GM18909 (cell line): ENCODE measurements at regions not wholly inside any gene's neighbourhood (a gene's known extent, or its start where the extent isn't known, plus 50 kb on each side); places are given as distances from the start of the nearest gene placed in this dataset.
A peak's percentile ranks its signal among the peaks of the same experiment; 100 is the strongest.
"Not testable (repeated sequence)": the region's sequence is repeated elsewhere in the genome, so short reads cannot be mapped to it uniquely, and the experiment has no call there.

Experiments
- ATAC-seq: cut with Tn5 transposase; IDR thresholded peaks from one replicate; pipeline ENCODE4 v1.9.1; 2021; ENCODE audit warnings: mild to moderate bottlenecking; ENCODE audit not compliant: unreplicated experiment, poor library complexity

DNA sequence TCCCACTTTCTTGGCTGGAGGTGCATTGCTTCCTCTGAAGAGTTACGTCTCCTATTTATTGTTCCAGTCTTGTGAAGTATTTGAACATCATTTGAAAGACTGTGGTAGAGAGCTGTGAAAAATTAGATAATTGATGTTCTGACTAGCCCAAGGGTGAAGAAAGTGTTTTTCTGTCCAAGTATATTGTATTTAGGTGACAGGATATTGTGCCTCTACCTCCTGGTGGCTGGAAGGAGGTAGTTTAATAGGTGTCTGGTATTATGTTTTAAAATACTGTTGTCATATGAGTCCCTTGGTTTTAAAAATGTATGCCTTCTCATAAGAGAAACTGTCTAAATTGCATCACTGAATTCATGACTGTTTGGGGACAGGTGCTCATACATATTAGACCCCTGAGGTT lies 226.0 kb downstream of the SPRY1 start:
- no peak for ATAC-seq

DNA sequence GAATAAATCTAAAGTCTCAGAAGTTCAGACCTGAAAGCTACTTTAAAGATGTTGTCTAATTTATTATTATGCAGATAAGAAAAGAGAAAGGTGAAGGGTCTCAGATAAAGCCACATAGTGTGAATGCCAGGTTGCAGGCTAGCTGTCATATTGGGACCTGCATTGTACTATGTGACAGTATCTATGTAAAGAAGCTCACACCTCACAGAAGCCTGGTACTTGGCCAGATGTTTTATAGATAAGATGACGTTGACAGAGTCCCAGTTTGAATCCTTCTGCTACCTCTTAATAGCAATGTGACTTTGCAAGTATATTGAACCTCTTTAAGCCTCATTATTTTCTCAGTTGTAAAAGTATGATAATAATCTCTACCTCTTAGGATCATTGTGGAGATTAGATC lies 227.0 kb downstream of the SPRY1 start:
- ATAC-seq = no peak

DNA sequence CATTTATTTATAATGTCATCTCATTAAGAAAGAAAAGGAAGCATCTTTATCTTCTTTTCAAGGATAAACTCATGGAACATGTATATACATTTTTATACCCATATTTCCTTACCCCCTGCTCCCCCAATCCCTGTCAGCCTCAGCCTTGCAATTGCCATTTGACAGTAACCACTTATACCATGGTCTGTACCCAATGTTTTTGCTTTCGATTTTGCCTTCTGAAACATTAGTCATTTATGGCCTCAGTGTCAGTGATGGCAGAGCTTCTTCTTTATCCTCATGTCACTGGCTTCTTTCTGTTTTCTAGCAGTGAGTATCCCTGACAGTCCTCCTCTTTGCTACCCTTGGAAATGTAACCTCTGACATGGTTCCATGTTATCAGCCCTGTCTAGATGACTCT lies 228.4 kb downstream of the SPRY1 start:
- ATAC-seq = no peak

DNA sequence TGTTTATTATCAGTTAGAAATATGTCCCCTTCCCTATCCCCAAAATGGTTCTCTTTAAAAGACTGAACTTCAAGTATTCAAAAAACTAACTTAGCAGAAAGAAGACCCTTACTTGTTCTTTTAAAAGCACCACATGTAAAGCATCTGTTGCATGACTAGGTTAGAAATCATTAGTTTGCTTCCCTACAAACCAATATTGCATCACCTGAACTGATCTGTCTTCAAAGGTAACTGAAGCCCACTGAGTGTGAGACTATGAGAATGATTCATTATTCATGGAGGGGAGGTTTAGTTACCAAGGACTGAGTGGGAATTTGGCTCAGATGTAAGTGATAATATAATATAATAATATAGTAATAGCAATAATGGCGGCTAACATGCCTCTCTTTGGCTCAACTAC lies 231.7 kb downstream of the SPRY1 start:
- ATAC-seq = no peak

DNA sequence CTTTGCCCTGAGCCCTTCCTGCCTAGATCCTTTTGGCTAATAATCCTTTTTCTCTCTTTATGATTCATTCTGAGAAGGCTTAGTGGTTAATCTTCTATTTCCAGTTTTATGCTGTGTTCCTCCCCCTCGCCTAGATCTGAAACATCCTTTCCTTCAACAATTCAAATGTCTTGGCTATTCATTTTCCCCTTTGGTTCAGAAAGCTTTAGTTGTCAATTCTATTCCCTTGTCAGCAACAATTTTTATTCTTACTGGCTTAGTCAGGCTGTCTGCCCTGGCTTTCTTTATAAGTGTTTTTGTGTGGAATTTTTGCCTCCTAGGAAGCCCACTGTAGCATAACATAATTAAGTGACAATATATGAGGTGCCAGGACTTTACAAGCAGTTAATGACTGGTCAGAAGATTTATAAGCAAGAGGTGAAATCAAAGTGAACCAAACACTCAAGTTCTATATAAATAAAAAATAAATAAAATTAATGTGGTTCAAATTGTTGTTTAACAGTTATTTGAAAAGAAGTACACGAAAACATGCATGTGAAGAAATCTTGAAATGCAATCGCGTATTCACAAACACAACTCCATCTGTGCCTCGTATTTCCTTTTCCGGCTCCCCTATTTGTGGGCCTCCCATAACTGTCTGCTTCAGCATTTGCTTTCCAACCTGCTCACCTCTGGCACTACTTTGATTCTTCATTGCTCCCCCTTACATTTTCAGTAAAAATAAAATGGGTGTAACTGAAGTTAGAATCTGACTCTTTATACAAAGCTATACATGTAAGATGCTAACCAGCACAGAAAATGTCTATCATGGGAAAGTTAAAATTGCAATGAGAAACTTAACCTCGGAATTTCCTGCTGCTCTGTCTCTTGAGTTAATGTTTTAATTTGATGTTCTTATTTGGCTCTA lies 235.4 kb downstream of the SPRY1 start:
- ATAC-seq = no peak

DNA sequence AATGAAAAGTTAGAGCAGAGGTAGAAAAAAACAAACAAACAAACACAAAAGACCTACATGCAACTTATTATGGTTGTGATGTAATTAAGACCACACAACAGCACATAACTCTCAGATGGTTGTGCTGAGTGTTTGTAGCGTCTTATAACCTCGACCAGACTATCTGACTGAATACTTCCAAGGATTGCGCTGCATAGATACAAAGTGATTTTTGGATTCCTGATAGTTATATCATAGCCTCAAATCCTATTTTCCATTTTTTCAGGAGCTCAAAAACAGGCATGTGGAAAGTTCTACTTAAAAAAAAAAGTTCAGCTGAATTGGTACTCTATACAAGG lies 236.1 kb downstream of the SPRY1 start:
- ATAC-seq = no peak

DNA sequence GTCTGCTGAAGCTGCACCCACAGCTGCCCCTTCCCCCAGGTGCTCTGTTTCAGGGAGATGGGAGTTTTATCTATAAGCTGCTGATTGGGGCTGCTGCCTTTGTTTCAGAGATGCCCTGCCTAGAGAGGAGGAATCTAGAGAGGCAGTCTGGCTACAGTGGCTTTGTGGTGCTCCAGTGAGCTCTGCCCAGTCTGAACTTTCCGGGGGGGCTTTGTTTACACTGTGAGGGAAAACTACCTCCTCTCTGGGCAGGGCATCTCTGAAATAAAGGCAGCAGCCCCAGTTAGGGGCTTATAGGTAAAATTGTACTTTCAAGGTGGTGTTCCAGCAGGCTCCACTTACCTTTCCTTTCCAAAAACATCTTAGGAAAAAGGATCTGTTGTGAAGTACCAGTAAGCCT lies 242.2 kb downstream of the SPRY1 start:
- ATAC-seq = no peak

DNA sequence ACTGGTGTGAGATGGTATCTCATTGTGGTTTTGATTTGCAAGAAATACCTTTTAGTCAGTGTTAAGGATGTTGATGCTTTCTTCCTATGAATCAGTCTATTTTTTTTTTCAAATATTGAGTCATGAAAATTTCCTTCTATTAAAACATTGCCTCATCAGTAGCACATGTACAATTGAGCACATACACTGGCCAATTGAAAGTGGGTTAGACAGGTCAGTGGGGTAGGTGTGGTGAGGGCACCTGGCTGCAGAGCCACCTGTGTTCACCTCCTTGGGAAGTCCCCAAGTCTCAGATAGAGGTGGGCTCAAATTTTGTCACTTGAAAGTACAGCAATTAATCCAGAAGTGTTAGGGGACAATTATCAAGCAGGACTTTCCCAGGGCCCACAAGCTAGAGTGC lies 243.7 kb downstream of the SPRY1 start:
- no peak for ATAC-seq

DNA sequence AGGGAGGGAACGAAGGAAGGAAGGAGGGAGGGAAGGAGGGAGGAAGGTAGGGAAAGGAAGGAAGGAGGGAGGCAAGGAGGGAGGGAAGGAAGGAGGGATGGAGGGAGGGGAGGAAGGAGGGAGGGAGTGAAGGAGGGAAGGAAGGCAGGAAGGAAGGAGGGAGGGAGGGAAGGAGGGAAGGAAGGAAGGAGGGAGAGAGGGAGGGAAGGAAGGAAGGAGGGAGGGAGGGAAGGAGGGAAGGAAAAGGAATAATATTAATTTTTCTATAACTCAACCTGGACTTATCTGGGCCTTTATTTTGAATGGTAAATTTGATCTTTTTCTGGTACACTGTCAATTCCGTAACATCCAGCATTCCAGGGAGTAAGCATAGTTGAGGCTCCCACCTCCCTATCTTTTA lies 244.2 kb downstream of the SPRY1 start:
- ATAC-seq = no peak

DNA sequence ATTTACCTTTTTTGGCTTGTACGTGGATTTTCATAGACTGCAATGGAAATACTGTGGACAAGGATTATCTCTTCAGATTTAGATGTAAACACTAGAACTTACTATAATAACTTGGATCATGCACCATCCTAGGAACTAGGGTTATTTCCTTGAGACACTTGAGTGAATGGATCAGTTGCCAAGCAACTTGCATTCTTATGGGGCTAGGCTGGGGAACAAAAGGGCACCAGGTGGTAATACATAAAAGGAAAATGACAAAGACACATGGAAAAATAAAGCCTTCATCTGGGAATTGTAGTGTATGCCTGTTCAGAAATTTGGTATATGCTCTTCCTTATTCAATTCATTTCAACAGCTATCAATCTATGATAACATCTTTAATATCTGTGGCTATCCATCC lies 247.1 kb downstream of the SPRY1 start:
- no peak for ATAC-seq

DNA sequence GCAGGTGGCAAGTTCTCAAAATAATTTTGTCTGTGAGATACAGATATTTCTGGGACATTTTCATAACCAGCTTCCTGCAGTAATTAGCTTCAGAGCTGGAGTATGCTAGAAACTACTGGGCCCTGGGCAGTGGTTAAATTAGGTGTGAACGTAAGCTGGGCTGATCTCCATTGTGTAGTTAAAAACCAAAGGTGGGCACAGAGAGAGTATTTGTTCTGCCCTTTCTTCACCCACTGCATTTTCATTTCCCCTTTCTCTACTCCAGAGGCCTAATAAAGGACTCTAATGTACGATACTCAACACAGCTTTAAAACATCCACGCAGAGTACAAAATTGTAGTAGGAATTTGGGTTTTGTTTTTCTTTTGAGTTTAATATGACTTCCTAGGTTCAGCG lies 252.7 kb downstream of the SPRY1 start:
- ATAC-seq = peak; percentile 96

DNA sequence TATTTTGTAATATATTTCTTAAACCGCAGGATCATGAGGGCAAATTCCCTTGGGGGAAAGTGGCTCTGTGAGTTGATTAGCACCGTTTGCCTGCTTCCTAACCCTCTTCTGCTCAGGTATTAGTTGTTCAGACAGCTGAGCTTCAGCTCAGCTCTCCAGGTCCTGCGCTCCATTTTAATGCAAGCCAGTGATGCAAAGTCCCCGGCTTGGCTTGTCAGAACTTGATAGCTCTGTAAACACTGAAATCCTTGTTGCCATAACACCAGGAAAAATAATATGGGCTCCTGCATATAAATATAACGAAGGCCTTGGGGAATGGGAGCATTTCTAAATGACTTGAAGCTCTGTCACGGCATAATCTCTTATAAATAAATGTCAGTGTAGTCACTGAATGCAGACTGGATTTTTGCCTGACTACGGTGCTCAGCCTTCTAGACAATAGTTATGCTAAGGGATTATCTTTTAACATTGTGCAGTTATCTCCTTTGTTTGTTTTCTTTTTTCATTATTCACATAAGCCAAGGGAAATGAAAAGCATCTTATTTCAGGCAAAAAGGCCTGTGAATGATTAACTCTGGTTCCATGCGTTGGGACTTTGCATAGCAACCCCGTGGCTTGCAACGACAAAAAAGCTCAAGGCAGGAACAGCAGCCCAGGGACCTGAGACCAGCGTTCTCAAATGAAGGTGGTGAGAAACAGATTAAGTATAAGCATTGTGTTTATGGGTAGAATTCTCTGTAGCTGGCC lies 253.2 kb downstream of the SPRY1 start:
- peak; percentile 52 for ATAC-seq

DNA sequence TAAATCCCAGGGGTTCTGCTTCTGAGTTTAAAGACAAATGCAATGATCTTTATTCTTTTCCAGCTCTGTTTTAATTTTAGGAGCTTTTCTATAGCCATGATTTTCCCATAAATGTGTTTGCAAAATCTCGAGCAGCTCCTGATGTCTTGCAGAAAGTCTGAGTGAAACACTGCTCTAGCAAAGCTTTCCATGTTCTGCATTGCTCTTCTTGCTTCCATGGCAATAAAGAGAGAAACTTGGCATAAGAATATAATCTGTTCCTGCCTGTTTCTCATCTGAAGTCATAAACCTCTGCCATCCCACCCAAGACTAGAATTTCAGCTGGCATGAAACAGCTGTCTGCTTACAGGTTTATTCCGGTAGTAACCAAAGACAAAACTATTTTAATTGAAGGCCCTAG lies 254.5 kb downstream of the SPRY1 start:
- ATAC-seq = no peak

DNA sequence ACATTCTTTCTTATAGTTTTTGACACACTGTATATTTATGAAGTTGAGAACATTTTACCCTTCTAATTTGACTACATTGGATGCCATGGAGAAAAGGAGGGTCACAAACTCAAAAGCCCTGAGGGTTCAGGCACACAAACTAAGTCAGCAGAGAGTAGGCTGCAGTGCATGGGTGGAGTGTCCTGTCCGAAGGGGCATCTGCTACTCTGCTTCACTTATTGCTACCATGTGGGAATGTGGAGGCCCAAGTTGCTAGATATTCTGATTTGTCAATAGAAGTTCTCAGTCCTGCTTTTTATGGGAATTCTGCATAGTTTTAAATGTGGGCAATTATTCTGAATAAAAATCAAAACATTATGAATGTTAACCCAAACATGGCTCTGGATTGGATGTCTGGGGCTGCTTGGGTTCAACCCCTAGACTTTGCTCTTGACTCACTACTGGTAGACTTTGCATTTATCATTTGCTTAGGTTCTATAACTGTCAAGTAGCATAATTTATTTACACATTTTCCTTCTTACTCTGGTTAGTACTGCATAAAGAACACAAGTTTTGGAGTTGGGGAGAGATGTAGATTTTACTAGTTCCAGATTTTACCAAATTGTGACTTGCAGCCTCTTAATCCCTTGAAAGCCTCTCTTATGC lies 255.1 kb downstream of the SPRY1 start:
- ATAC-seq = no peak

DNA sequence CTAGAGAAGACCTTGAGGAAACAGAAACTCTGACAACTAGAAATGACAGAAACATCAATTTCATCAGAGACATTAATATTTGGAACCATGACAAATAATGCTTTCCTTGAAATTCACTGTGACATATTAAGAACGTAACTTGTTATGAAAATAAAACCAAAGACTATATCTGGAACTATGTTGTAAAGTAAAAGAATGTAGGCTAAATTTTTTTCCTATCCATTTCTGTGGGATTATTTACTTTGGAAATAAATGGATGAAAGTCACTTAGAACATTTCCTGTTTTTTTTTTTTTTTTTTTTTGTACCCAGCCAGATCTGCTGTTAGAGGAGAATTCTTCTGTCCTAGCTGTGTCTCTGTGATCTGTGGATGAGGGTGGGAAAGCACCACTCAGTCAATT lies 255.9 kb downstream of the SPRY1 start:
- no peak for ATAC-seq

DNA sequence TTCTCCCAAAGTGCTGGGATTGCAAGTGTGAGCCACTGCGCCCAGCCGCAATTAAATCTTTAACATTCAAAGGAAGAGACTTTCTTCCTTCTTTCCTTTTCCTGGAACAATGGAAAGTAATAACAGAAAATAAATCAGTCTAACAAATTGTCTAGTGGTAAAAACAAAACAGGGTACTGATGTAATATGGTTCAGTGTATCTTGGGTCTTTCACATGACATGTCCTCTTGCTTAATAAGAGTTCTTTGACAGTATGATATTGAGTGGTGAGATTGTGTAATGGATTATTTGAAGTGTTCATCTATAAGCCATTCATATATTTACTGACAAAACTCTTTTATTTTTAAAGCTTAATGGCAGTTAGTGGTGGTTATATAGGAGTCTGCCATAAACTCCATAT lies 256.6 kb downstream of the SPRY1 start:
- ATAC-seq = no peak

DNA sequence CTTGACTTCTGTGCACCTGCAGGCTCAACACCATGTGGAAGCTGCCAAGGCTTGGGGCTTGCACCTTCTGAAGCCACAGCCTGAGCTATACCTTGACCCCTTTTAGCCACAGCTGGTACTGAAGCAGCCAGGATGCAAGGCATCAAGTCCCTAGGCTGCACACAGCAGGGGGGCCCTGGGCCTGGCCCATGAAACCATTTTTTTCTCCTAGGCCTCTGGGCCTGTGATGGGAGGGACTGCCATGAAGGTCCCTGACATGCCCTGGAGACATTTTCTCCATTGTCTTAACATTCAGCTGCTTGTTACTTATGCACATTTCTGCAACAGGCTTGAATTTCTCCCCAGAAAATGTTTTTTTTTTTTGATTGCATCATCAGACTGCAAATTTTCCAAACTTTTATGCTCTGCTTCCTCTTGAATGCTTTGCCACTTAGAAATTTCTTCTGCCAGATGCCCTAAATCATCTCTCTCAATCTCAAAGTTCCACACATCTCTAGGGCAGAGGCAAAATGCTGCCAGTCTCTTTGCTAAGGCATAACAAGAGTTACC lies 260.2 kb downstream of the SPRY1 start:
- ATAC-seq = not testable (repeated sequence)

DNA sequence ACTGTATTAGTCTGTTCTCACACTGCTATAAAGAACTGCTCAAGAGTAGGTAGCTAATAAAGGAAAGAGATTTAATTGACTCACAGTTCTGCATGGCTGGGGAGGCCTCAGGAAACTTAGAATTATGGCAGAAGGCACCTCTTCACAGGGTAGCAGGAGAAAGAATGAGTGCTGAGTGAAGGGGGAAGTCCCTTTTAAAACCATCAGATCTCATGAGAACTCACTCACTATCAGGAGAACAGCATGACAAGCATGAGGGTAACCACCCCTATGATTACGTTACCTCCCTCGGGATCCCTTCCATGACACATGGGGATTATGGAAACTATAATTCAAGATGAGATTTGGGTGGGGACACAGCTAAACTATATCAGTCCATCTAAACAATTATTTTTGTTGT lies 261.0 kb downstream of the SPRY1 start:
- ATAC-seq = not testable (repeated sequence)

DNA sequence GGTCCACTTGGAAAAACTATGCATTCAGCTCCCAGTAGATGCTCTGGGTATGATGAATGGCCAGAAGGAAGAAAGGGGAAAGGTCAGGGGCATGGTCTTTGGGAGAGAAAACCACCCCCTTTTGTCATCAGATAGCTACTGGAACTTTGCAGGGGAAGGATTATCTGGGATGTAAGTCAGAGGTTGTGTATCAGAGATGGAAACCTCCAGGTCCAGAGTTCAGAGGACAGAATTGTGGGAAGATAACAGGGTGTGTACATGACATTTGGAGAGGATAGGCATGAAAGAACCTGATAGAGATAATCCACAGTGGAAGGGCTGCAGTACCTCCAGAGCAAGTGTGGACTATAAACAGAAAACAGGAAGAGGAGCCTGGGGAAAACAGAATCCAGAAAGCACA lies 262.7 kb downstream of the SPRY1 start:
- no peak for ATAC-seq

DNA sequence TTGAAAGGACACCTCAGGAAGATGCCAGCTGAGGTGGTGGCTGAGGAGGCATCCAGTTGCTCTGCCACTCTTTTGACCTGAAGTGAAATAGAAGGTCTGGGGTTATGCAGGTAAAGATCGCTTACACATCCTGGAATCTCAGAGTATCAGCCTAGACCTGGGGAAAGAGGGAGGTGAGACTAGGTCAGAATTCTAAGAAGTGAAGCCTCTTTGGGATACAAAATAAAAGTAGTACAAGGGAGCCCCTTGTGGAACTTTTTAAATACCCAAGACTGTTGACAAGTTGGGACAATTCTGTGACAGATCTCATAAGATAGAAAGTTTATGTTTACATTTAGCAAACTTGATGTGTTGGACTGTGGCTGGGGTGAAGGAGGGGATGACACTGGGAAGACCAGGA lies 263.1 kb downstream of the SPRY1 start:
- ATAC-seq = no peak

DNA sequence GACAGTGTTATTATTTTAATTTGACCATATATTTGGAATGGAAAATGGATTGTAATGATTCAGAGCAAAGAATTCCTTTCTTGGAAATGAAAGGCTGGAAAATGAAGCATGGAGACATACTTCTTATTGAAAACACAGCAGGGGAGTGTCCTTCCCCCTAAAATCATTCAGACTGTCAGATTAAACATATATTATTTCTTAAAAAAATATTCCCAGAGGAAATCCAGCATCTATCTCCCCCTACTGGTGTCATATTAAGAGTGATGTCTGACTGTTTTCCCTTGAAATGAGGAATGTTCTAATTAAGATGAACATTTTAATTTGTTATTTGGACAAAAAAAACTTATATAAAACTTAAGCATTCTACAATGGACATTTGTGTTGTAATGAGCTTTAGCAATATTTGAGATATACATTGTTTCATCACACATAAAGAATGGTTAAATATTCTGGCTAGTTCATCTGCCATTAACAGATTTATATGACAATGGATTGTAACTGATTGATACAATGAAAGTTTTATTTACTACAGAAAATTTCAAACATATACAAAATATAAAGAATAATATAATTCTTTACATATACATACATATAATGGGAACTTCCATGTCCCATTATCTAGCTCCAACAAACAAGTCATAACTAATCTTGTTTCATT lies 264.6 kb downstream of the SPRY1 start:
- ATAC-seq = no peak
